H1 (cell line): ENCODE measurements at regions not wholly inside any gene's neighbourhood (a gene's known extent, or its start where the extent isn't known, plus 50 kb on each side); places are given as distances from the start of the nearest gene placed in this dataset.

Experiments
- BCL11A ChIP-seq, 2 experiments: IDR thresholded peaks; one replicate each; pipeline ENCODE4 v1.6.1; 2011; ENCODE audit warnings: low read depth in 2 of 2, low read length in 2 of 2, mild to moderate bottlenecking in 2 of 2
- CBX5 ChIP-seq: fragments of 300-800, 300-1000 bp; sonication (generic); IDR thresholded peaks from 2 replicates; pipeline ENCODE4 v1.7.1; 2016; ENCODE audit warnings: antibody characterized with exemption, low read length, low read depth
- CTCF ChIP-seq, 3 experiments: IDR thresholded peaks; 1 replicate in 2 of 3; 2 replicates in 1 of 3; pipeline versions ENCODE4 v1.5.1 to v1.6.1; 2011; ENCODE audit warnings: low read length in 3 of 3, mild to moderate bottlenecking in 3 of 3, inconsistent platforms in 2 of 3, low read depth in 1 of 3, moderate library complexity in 1 of 3; ENCODE audit not compliant: insufficient read depth in 1 of 3; ENCODE audit errors: control extremely low read depth in 1 of 3
- EZH2 ChIP-seq: fragments of 200-600 bp; sonication (generic); IDR thresholded peaks from 2 replicates; pipeline ENCODE4 v1.7.1; 2012; ENCODE audit warnings: low read depth, mild to moderate bottlenecking, moderate library complexity, low read length, inconsistent platforms; ENCODE audit not compliant: severe bottlenecking
- GABPA ChIP-seq: IDR thresholded peaks from 2 replicates; pipeline ENCODE4 v1.6.1; 2011; ENCODE audit warnings: mild to moderate bottlenecking, low read length, moderate library complexity, borderline replicate concordance; ENCODE audit not compliant: insufficient read depth
- POLR2A ChIP-seq, 2 experiments: IDR thresholded peaks; 1 replicate in 1 of 2; 2 replicates in 1 of 2; pipeline ENCODE4 v1.6.1; 2011; ENCODE audit warnings: low read depth in 2 of 2, low read length in 2 of 2, mild to moderate bottlenecking in 2 of 2; ENCODE audit errors: control extremely low read depth in 1 of 2
- POLR2AphosphoS5 ChIP-seq: IDR thresholded peaks from 2 replicates; pipeline ENCODE4 v1.6.1; 2011; ENCODE audit warnings: low read depth, low read length
- SP2 ChIP-seq: IDR thresholded peaks from 2 replicates; pipeline ENCODE4 v1.6.1; 2012; ENCODE audit warnings: mild to moderate bottlenecking, low read length, inconsistent platforms
- SUZ12 ChIP-seq: fragments of 200-600 bp; sonication (generic); IDR thresholded peaks from 2 replicates; pipeline ENCODE4 v1.6.1; 2012; ENCODE audit warnings: mild to moderate bottlenecking, inconsistent platforms, low read length, moderate library complexity, mixed read lengths
- TAF1 ChIP-seq: IDR thresholded peaks from 2 replicates; pipeline ENCODE4 v1.6.1; 2011; ENCODE audit warnings: mild to moderate bottlenecking, low read depth, low read length
- TF ChIP-seq, protein P1 (sequence below): IDR thresholded peaks from 2 replicates; pipeline ENCODE4 v1.6.1; 2012; ENCODE audit warnings: inconsistent platforms

DNA sequence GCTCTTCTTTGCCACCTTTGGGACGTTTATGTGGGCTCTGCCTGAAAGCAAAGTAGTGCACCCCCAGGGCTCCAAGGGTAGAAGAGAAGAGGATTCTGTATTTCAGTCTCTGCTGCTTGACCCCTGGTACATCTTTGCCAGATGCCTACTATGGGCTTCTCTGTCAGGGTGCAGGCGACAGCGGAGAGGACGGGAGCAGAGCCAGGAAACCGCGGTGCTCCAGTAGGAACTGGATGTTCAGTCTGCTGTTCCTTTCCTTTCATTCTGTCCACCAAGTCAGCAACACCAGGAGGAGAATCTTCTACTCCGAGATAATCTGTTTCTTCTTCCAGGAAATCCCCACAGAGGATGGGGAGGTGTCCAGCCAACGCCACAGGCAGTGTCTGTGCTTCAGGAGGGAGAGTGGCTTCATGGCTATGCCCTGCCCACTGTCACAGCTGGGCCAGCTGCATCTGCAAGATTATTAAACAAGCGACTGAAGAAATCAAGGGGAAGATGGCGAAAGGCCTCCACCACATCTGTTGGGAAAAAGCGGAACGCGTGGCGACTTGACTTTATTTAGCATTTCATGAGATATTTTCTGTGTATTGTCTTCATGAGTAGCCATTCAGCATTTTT lies 398.3 kb downstream of the IRX1 start:
- TF ChIP-seq TAF1 (no peak), GABPA (no peak), POLR2AphosphoS5 (no peak), EZH2 (no peak), CTCF (IDR thresholded peaks at IDR 0.05; ENCODE audit: control extremely low read depth in 1 of 3, insufficient read depth in 1 of 3, low read depth in 1 of 3, low read length in 3 of 3) (no peak), SUZ12 (no peak), POLR2A (IDR thresholded peaks at IDR 0.05; ENCODE audit: control extremely low read depth in 1 of 2, low read depth in 2 of 2, low read length in 2 of 2) (no peak), SP2 (no peak), CBX5 (no peak), BCL11A (IDR thresholded peaks at IDR 0.05; ENCODE audit: low read depth in 2 of 2, low read length in 2 of 2) (no peak)
- TF ChIP-seq, protein P1, sequence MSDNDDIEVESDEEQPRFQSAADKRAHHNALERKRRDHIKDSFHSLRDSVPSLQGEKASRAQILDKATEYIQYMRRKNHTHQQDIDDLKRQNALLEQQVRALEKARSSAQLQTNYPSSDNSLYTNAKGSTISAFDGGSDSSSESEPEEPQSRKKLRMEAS, result no peak
